HG03342 (cell line): ENCODE measurements at regions not wholly inside any gene's neighbourhood (a gene's known extent, or its start where the extent isn't known, plus 50 kb on each side); places are given as distances from the start of the nearest gene placed in this dataset.
"Not testable (repeated sequence)": the region's sequence is repeated elsewhere in the genome, so short reads cannot be mapped to it uniquely, and the experiment has no call there.

Experiments used
- ATAC-seq: cut with Tn5 transposase; IDR thresholded peaks from one replicate; pipeline ENCODE4 v1.9.1; 2021; ENCODE audit warnings: mild to moderate bottlenecking, moderate library complexity; ENCODE audit not compliant: unreplicated experiment

DNA sequence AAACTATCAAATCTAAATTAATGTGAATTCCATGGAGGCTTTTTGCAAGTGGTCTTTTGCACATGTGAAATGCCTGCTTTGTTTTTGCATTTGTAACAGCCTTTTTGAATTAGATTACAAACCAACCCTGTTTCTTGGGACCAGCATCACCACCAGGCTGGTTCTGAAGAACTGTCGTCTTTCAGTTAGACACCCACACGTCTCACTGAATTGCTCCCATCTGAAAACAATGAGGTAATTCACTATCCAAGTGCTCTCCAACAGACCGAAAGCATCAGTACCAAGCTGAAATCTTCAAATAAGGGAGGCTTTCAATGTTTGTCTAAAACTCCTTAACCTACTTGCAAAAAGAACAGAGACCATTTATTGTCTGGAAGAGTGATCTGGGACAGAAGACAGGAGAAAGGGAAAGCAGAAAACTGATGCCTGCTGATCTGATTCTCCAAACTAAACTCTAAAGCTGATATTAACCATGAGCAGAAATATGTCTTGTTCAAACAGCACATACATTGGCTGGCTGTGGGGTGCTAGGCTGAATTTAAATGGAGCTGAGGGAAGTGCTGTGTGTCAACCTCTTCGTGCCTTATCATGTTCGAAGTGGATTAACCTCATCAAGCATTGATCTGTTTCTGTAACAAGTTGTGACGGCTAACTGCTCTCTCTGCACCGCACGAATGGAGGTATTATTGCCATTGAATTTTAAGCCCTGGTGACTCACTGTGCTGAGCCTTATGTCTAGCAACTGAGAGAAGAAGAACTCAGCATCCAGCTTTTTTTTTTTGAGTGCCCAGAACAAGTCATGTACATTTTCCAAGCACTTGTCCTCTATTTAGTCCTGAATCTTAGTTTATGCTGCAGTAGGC lies 213.7 kb upstream of the P2RY1 start:
- no peak for ATAC-seq

DNA sequence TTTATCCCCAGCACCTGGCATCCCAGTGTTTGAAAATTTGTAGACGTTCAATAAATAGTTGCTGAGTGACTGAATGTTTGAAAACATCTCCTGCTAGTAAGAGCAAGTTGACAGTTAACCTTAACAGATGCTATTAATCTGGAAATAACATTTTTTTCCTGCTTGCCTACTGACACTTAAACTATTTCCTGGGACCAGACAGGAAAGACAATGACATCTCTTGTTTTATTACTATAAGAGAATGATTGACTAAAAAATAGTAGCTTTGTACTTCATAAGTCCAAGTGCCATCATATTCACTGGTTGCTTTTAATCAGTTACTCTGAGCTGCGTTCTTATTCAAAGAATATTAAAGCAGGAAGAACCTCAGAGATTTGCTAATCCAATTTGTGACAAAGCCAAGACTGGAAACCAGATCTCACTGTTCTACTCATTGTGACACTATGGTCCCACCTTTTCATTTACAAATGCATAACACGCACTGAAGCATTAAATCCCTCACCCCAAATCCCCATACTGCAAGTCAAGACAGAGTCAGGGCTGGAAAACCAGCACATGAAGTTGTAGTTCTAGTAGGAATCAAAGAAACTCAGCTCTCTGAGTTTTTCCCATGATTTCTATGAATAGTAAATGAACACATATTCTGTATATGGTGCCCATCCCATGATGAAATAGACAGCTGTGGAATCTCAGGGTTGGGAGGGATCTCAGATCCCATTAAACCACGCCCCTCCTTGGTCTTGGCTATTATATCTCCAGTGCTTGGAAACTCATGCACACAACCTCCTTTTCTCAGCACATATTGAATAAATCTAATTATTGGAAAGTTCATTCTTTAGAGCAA lies 212.7 kb upstream of the P2RY1 start:
- no peak for ATAC-seq

GRCh38 chr3:152622811-152623167 lies 212.1 kb upstream of the P2RY1 start:
- ATAC-seq, result no peak

- no peak for ATAC-seq
Observed at GRCh38 chr3:152623286-152623911, 211.5 kb upstream of the P2RY1 start.

DNA sequence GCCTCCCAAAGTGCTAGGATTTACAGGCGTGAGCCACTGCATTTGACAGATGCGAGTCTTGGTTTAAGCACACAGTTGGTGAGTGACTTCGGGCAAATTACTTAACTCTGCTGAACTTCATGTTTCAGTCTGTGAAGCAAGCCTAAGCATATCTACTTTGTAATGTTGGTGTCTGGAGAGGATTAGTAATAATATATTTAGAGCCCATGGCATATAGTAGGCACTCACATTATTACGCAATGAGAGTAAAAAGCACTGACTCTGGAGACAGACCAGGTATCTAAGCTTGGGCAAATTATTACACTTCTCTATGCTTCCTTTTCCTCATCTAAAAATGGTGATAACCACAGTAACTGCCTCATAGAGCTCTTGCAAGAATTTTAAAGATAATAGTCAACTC lies 208.7 kb upstream of the P2RY1 start:
- no peak for ATAC-seq

GRCh38 chr3:152628496-152628895 lies 206.4 kb upstream of the P2RY1 start:
- ATAC-seq, result no peak

- no peak for ATAC-seq
Observed at GRCh38 chr3:152629363-152630122, 205.4 kb upstream of the P2RY1 start.

GRCh38 chr3:152635389-152635788 lies 199.5 kb upstream of the P2RY1 start:
- ATAC-seq, result no peak

GRCh38 chr3:152636651-152637050 lies 198.3 kb upstream of the P2RY1 start:
- no peak for ATAC-seq

- ATAC-seq, result no peak
Observed at GRCh38 chr3:152638214-152638613, 196.7 kb upstream of the P2RY1 start.

GRCh38 chr3:152638707-152639450 lies 196.1 kb upstream of the P2RY1 start:
- no peak for ATAC-seq

GRCh38 chr3:152641198-152641597 lies 193.7 kb upstream of the P2RY1 start:
- no peak for ATAC-seq

GRCh38 chr3:152642658-152643057 lies 192.3 kb upstream of the P2RY1 start:
- no peak for ATAC-seq

DNA sequence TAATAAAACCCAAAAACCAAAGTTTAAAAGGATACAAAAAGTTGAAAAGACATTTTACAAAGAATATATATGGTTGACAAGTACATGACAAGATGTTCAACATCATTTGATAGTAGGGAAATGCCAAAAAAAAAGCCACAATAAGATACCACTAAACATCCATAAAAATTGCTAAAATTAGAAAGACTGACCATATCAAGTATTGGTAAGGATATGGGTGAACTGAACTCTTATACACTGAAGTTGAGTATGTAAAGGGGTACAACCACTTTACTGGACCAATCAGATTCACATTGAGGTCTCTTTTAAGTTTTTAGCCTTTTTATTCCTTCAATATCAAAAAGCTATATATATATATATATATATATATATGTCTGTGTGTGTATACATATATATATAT lies 190.5 kb upstream of the P2RY1 start:
- ATAC-seq, result no peak

GRCh38 chr3:152646004-152646403 lies 188.9 kb upstream of the P2RY1 start:
- ATAC-seq, result no peak

DNA sequence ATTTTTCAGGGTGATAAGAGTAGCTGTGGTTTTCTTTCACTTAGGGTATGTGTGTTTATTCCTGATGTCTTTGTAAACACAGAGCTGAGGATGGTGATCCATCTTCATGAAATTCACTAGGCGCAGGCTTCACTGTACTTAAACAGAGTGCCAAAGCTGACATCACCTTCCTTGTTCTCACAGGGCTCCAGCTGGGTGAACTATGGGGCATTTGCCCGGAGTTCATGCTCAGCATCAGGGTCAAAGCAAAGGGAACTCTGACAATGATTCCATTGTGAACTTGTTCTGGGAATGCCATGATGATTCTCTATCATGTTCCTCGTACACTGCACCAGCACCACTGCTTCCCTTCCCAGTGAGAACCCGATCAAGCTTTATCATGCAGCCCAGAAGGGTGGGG lies 184.8 kb upstream of the P2RY1 start:
- ATAC-seq, result no peak

GRCh38 chr3:152650923-152651322 lies 184.0 kb upstream of the P2RY1 start:
- ATAC-seq, result not testable (repeated sequence)

- ATAC-seq, result no peak
Observed at GRCh38 chr3:152656214-152656971, 178.5 kb upstream of the P2RY1 start.

- ATAC-seq, result no peak
Observed at GRCh38 chr3:152656972-152657355, 178.0 kb upstream of the P2RY1 start.
